ENCODE measurements at regions not wholly inside any gene's neighbourhood (a gene's known extent, or its start where the extent isn't known, plus 50 kb on each side); places are given as distances from the start of the nearest gene placed in this dataset.

DNA sequence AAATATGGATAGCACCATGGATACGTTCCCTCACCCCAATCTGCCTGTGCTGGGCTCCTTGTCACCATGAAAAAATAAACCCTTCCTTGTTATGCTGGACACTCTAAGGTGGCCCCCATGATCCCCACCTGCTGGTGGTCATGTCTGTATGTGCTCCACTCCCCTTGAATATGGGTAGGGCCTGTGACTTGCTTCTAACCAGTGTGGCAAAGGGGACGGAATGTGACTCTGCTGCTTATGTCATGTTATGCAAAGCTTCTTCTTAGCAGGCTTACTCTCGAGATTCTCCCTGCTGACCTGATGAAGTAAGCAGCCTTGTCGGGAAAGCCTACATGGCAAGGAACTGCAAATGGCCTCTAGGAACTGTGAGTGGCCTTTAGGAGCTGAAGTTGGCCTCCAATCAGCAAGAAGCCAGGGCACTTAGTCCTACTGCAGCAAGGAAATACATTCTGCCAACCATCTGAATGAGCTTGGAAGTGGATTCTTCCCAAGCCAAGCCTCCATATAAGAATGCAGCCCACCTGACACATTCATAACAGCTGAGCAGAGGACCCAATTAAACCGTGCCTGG lies 159.9 kb downstream of the CCDC34 start:
- TF ChIP-seq POLR2A (IDR thresholded peaks at IDR 0.05): no peak
- TF ChIP-seq, protein P1, sequence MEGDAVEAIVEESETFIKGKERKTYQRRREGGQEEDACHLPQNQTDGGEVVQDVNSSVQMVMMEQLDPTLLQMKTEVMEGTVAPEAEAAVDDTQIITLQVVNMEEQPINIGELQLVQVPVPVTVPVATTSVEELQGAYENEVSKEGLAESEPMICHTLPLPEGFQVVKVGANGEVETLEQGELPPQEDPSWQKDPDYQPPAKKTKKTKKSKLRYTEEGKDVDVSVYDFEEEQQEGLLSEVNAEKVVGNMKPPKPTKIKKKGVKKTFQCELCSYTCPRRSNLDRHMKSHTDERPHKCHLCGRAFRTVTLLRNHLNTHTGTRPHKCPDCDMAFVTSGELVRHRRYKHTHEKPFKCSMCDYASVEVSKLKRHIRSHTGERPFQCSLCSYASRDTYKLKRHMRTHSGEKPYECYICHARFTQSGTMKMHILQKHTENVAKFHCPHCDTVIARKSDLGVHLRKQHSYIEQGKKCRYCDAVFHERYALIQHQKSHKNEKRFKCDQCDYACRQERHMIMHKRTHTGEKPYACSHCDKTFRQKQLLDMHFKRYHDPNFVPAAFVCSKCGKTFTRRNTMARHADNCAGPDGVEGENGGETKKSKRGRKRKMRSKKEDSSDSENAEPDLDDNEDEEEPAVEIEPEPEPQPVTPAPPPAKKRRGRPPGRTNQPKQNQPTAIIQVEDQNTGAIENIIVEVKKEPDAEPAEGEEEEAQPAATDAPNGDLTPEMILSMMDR (IDR thresholded peaks at IDR 0.05 in 4 of 5, conservative IDR thresholded peaks at IDR 0.05 in 1 of 5): no peak

Data from gastrocnemius medialis (tissue), 4 donors.